Activated naive CD4-positive, alpha-beta T cell treated with anti-CD3 and anti-CD28 coated beads, Interleukin-2, amount 50 U/mL, for 24 hours (primary cell): ENCODE measurements at regions not wholly inside any gene's neighbourhood (a gene's known extent, or its start where the extent isn't known, plus 50 kb on each side); places are given as distances from the start of the nearest gene placed in this dataset.

ENCODE experiments used
- H3K27ac Mint-ChIP-seq: one replicate; pipeline ENCODE4 v1.8.0; 2021; ENCODE audit warnings: mild to moderate bottlenecking, mixed read lengths
- H3K27me3 Mint-ChIP-seq: one replicate; pipeline ENCODE4 v1.8.0; 2021; ENCODE audit warnings: mixed read lengths
- H3K36me3 Mint-ChIP-seq: one replicate; pipeline ENCODE4 v1.8.0; 2021; ENCODE audit warnings: mixed read lengths
- H3K4me1 Mint-ChIP-seq: one replicate; pipeline ENCODE4 v1.8.0; 2021; ENCODE audit warnings: mixed read lengths
- H3K4me3 Mint-ChIP-seq: one replicate; pipeline ENCODE4 v1.8.0; 2021; ENCODE audit warnings: mild to moderate bottlenecking, mixed read lengths
- H3K9me3 Mint-ChIP-seq: one replicate; pipeline ENCODE4 v1.8.0; 2021; ENCODE audit warnings: mixed read lengths

DNA sequence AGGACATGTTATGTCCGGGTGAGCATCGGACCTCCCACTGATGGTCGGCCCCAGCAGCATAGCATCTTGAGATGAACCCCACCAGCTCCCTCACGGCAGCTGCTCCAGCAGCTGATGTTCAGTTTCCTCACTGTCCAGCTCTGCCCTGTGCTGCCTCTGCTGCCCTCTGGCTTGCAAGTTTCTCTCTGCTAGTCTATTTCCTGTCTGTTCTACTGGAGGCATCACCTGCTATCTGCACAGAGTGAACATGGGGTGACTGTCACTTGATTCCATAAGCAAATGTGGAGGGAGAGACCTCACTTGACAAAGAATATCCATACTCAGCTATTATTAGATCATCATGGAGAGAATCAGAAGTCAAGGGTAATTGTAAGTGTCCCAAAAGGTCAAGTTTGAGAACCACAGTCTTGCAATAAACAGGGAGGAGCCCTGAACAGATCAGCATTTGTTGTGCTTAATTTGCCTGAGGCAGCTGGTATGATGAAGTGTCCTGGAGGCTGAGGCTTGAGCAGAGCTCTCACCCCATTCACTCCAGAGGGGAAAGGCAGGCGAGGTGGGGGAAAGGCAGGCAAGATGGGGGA is 702.8 kb downstream of the SEMA5A start:
- peaks cover 2% of the 10 kb centered on the region for H3K9me3 Mint-ChIP-seq
- H3K27ac Mint-ChIP-seq = no peak overlapping the region
- no peaks in the 10 kb centered on the region for H3K36me3 Mint-ChIP-seq
- H3K4me3 Mint-ChIP-seq = no peak overlapping the region
- no peaks in the 10 kb centered on the region for H3K4me1 Mint-ChIP-seq
- H3K27me3 Mint-ChIP-seq = no peaks in the 10 kb centered on the region

- H3K36me3 Mint-ChIP-seq = no peaks in the 10 kb centered on the region
- H3K9me3 Mint-ChIP-seq = peaks cover 7% of the 10 kb centered on the region
- no peaks in the 10 kb centered on the region for H3K4me1 Mint-ChIP-seq
- no peak overlapping the region for H3K4me3 Mint-ChIP-seq
- no peak overlapping the region for H3K27ac Mint-ChIP-seq
- no peaks in the 10 kb centered on the region for H3K27me3 Mint-ChIP-seq
These were observed 702.1 kb downstream of the SEMA5A start for GRCh38 chr5:8843771-8844170.

- H3K4me1 Mint-ChIP-seq = no peaks in the 10 kb centered on the region
- no peak overlapping the region for H3K27ac Mint-ChIP-seq
- peaks cover 7% of the 10 kb centered on the region for H3K9me3 Mint-ChIP-seq
- no peaks in the 10 kb centered on the region for H3K36me3 Mint-ChIP-seq
- H3K27me3 Mint-ChIP-seq = no peaks in the 10 kb centered on the region
- no peak overlapping the region for H3K4me3 Mint-ChIP-seq
These were observed 701.7 kb downstream of the SEMA5A start for GRCh38 chr5:8844206-8844605.

DNA sequence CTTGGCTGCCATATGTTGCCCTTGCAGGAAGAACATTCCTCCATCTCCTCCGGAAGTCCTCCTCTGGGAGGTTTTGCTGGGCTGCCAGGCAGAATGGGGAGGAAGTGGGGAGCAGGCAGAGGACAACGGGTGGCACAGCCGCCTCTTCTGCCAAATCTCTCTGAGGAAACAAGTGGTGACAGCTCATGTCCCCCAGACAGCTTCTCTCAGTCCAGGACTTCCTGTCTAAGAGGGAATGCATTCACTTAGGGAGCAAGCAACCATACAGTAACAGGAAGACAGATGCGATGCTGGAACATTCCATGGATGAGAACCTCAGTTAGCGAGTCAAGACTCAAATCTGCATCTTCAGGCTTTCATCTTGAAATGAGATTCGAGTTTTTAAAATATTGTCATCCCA is 701.0 kb downstream of the SEMA5A start:
- Mint-ChIP-seq H3K36me3 (no peaks in the 10 kb centered on the region), H3K27me3 (no peaks in the 10 kb centered on the region), H3K4me1 (no peaks in the 10 kb centered on the region), H3K9me3 (peaks cover 7% of the 10 kb centered on the region), H3K4me3 (no peak overlapping the region), H3K27ac (no peak overlapping the region)

GRCh38 chr5:8845296-8845695 is 700.6 kb downstream of the SEMA5A start:
- Mint-ChIP-seq H3K4me1 (no peaks in the 10 kb centered on the region), H3K36me3 (no peaks in the 10 kb centered on the region), H3K27me3 (peaks cover 1% of the 10 kb centered on the region), H3K27ac (no peak overlapping the region), H3K9me3 (peaks cover 7% of the 10 kb centered on the region), H3K4me3 (no peak overlapping the region)

DNA sequence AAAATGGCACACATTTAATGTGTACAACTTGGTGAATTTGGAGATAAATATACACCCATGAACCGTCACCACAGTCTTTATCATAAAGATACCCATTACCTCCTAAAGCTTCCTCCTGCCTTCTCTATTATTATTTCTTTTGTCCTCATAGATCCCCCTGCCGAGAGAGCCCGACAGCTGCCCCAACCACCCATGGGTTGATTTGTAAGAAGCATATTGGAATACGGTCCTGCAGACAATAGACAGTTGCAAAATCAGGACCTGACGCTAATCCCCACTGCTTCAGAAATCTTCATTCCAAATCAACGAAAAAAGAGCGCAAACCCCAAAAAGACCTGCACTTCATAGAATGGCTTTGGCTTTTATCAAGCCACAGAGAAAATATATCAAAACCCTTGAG is 697.5 kb downstream of the SEMA5A start:
- peaks cover 7% of the 10 kb centered on the region for H3K9me3 Mint-ChIP-seq
- no peak overlapping the region for H3K27ac Mint-ChIP-seq
- H3K4me1 Mint-ChIP-seq = no peaks in the 10 kb centered on the region
- H3K27me3 Mint-ChIP-seq = peaks cover 1% of the 10 kb centered on the region
- no peaks in the 10 kb centered on the region for H3K36me3 Mint-ChIP-seq
- H3K4me3 Mint-ChIP-seq = no peak overlapping the region

DNA sequence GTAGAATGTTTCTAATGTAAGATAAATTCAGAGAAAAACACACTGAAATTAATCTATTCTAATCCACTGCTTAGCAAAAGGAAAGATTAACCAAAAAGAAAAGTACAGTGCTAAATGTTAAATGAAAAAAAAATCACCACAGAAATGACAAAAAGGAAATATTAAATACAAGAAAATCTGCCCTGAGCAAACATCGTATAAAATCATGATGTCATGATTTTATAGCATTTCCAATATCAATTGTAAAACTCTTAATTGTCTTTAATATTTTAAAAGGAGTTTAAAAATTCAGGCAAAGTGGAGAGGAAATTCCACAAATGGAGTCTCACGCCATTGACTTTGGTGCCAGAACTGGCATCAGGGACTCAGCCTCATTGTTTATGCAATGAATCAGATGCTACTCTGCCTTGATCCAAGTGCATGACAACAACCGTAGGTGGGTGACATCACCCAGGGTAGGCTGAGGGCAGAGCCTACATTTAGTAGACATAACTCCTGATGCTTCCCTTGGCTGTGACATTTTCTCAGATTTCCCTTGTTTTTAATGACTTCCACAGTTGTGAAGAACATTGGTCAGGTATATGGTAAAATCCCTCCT is 696.8 kb downstream of the SEMA5A start:
- Mint-ChIP-seq H3K9me3 (peaks cover 7% of the 10 kb centered on the region), H3K27me3 (peaks cover 1% of the 10 kb centered on the region)

GRCh38 chr5:8851101-8851500 is 694.8 kb downstream of the SEMA5A start:
- Mint-ChIP-seq H3K4me1 (no peaks in the 10 kb centered on the region), H3K4me3 (no peak overlapping the region), H3K27me3 (peaks cover 1% of the 10 kb centered on the region), H3K36me3 (no peaks in the 10 kb centered on the region), H3K27ac (no peak overlapping the region), H3K9me3 (peaks cover 7% of the 10 kb centered on the region)

More for the DNA sequence above, 696.8 kb downstream of the SEMA5A start:
- no peak overlapping the region for H3K27ac Mint-ChIP-seq
- no peaks in the 10 kb centered on the region for H3K4me1 Mint-ChIP-seq
- no peak overlapping the region for H3K4me3 Mint-ChIP-seq
- no peaks in the 10 kb centered on the region for H3K36me3 Mint-ChIP-seq

DNA sequence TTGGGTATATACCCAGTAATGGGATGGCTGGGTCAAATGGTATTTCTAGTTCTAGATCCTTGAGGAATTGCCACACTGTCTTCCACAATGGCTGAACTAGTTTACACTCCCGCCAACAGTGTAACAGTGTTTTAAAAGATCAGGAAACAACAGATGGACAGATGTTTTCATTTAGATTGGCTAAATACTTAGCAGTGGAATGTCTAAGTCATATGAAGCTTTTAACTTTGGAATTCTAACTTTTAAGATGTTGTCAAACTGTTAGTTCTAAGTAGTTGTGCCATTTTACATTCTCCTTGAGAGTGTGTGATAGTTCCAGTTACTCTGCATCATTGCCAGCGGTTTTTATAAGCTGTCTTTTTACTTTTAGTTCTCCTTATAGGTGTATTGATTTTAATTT is 688.8 kb downstream of the SEMA5A start:
- H3K4me1 Mint-ChIP-seq = no peaks in the 10 kb centered on the region
- no peaks in the 10 kb centered on the region for H3K9me3 Mint-ChIP-seq
- no peak overlapping the region for H3K4me3 Mint-ChIP-seq
- H3K27ac Mint-ChIP-seq = no peak overlapping the region
- no peaks in the 10 kb centered on the region for H3K36me3 Mint-ChIP-seq
- no peaks in the 10 kb centered on the region for H3K27me3 Mint-ChIP-seq

- no peak overlapping the region for H3K4me3 Mint-ChIP-seq
- no peaks in the 10 kb centered on the region for H3K27me3 Mint-ChIP-seq
- H3K9me3 Mint-ChIP-seq = no peaks in the 10 kb centered on the region
- no peaks in the 10 kb centered on the region for H3K4me1 Mint-ChIP-seq
- H3K27ac Mint-ChIP-seq = no peak overlapping the region
- no peaks in the 10 kb centered on the region for H3K36me3 Mint-ChIP-seq
These were observed 684.1 kb downstream of the SEMA5A start for GRCh38 chr5:8861764-8862163.

DNA sequence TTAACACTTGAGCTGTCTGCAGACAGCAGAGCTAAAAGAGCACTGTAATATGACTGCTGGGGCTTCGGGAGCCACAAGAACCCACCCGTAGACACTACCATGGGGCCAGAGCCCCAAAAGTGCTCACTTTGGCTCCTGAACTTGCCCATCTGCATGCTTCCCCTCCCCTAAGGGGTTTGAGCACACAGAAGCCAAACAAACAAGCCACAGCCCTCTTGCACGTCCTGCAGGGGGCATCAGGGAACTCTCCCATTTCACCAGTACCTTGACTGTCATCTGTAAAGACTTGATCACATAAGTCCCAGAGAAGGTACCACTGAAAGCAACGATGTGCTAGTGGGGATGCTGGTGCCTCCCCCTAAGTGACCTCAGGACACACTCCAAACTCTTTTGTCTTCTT is 681.8 kb downstream of the SEMA5A start:
- Mint-ChIP-seq H3K27ac (no peak overlapping the region), H3K4me3 (no peak overlapping the region)

DNA sequence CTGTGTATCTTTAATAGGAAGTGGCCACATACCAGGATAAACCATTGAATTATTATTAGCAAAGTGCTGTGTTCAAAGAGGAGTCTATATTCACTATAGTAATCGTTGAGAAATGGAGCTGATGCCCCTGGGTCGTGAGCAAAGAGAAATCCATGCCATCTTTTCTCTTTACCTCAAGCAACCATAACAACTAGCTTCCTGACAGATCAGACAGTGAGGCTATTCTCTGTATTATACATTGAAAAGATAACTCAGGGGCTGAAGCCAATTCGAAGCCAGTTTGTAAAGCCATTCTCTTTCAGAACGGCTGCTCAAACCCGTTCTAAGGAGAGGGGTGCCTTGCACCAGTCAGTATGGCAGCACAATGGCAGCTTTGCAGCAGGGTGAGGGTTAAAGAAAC is 680.6 kb downstream of the SEMA5A start:
- no peaks in the 10 kb centered on the region for H3K4me1 Mint-ChIP-seq
- H3K27ac Mint-ChIP-seq = no peak overlapping the region
- no peaks in the 10 kb centered on the region for H3K36me3 Mint-ChIP-seq
- H3K4me3 Mint-ChIP-seq = no peak overlapping the region
- no peaks in the 10 kb centered on the region for H3K27me3 Mint-ChIP-seq
- no peaks in the 10 kb centered on the region for H3K9me3 Mint-ChIP-seq

More for the DNA sequence above, 681.8 kb downstream of the SEMA5A start:
- no peaks in the 10 kb centered on the region for H3K9me3 Mint-ChIP-seq
- no peaks in the 10 kb centered on the region for H3K27me3 Mint-ChIP-seq
- no peaks in the 10 kb centered on the region for H3K4me1 Mint-ChIP-seq
- H3K36me3 Mint-ChIP-seq = no peaks in the 10 kb centered on the region

DNA sequence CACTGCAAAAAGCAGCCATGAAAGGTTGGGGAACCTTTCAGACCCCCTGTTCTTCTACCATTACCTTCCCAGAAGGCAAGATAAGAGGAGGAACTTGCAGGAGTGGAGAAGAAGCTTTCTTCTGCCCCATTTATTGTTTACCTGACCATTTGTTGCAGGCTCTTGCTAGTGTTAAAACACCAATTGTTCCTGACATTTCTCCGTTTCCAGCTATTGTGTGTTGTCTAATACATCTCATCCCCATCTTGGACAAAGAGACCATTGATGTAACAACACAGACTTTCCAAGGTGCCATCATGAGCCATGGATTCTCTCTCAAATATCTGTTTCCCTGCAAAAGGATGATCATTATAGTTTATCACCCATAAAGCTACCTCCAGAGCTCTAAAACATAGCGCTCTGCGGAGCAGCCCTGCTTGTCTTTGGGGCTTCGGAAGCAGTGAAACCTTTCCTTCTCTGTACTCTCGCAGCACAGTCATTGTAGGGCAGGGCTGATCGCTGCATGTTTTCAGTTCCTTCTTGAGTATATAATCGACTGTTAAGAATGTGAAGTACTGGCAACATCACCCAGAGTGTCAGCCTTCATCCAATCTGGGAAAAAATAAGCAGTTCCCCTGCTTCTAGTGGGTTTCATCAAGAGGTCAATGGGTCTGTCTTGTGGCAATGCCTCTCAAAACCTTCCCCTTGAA is 680.0 kb downstream of the SEMA5A start:
- Mint-ChIP-seq H3K36me3 (no peaks in the 10 kb centered on the region), H3K4me1 (no peaks in the 10 kb centered on the region), H3K9me3 (no peaks in the 10 kb centered on the region), H3K27ac (no peak overlapping the region), H3K27me3 (no peaks in the 10 kb centered on the region), H3K4me3 (no peak overlapping the region)

GRCh38 chr5:8868283-8868682 is 677.6 kb downstream of the SEMA5A start:
- Mint-ChIP-seq H3K36me3 (no peaks in the 10 kb centered on the region), H3K9me3 (peaks cover 6% of the 10 kb centered on the region), H3K27ac (no peak overlapping the region), H3K4me1 (no peaks in the 10 kb centered on the region), H3K4me3 (no peak overlapping the region), H3K27me3 (no peaks in the 10 kb centered on the region)

DNA sequence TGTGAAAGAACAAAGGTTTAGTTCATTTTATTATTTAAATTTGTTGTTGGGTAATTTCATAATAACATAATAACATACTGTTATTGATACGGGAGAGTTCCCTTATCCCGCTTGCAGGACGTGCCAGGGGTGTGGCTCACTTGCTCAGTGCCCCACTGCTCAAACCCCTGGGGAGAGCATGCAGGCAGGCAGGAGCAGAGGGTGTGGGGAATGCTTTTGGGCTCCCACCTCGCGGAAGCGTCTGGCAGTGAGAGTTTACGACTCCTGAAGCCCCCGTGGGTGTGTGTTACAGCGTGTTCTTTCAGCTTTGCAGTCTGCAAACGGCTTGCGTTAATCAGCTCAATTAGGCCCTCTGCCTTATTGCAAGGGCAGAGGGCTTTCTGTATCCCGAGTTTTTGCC is 675.9 kb downstream of the SEMA5A start:
- Mint-ChIP-seq H3K27me3 (no peaks in the 10 kb centered on the region), H3K27ac (no peak overlapping the region), H3K4me1 (no peaks in the 10 kb centered on the region), H3K36me3 (no peaks in the 10 kb centered on the region), H3K4me3 (no peak overlapping the region), H3K9me3 (peaks cover 6% of the 10 kb centered on the region)

DNA sequence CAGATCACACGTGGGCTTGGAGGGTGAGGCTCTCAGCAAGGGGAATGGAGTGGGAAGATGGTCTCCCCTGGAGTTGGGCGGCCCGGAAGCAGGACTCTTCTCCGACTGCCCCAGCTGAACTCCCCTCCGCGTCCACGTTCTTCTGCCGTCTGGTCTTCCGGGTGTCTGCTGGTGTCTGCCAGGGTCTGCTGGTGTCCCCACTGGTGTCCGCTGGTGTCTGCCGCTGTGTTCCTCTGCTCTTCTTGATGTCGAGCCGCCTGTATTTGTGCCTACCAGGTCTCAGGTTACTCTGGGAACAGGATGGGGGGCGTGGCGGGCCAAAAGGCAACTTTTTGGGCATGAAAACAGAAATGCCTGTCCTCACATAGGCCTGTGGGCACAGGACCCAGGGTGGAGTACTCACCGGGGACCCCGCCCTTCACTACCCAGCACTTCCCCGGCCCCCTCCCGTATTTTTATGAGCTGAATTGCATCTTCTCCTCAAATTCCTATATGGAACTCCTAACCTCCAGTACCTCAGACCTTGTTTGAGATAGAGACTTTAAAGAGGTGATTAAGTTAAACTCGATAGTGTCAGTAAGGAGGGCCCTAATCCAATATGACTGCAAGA is 675.4 kb downstream of the SEMA5A start:
- H3K4me3 Mint-ChIP-seq = no peak overlapping the region
- no peaks in the 10 kb centered on the region for H3K27me3 Mint-ChIP-seq
- no peaks in the 10 kb centered on the region for H3K4me1 Mint-ChIP-seq
- no peaks in the 10 kb centered on the region for H3K36me3 Mint-ChIP-seq
- H3K9me3 Mint-ChIP-seq = peaks cover 6% of the 10 kb centered on the region
- H3K27ac Mint-ChIP-seq = no peak overlapping the region
